GM19328 (cell line): ENCODE measurements at regions not wholly inside any gene's neighbourhood (a gene's known extent, or its start where the extent isn't known, plus 50 kb on each side); places are given as distances from the start of the nearest gene placed in this dataset.

Experiments used
- ATAC-seq: cut with Tn5 transposase; IDR thresholded peaks from one replicate; pipeline ENCODE4 v1.9.1; 2021; ENCODE audit warnings: mild to moderate bottlenecking, moderate library complexity; ENCODE audit not compliant: unreplicated experiment

- ATAC-seq = no peak
Observed at GRCh38 chr2:220981926-220982325, 590.2 kb downstream of the EPHA4 start.

GRCh38 chr2:220985561-220985960 is 586.5 kb downstream of the EPHA4 start:
- ATAC-seq = no peak

- ATAC-seq = no peak
Observed at GRCh38 chr2:220987839-220988238, 584.3 kb downstream of the EPHA4 start.

- no peak for ATAC-seq
Observed at GRCh38 chr2:220991972-220992371, 580.1 kb downstream of the EPHA4 start.

GRCh38 chr2:220994846-220995245 is 577.3 kb downstream of the EPHA4 start:
- ATAC-seq = no peak

- ATAC-seq = no peak
Observed at GRCh38 chr2:220995581-220995980, 576.5 kb downstream of the EPHA4 start.

- no peak for ATAC-seq
Observed at GRCh38 chr2:220998156-220998555, 573.9 kb downstream of the EPHA4 start.

- no peak for ATAC-seq
Observed at GRCh38 chr2:220999356-220999755, 572.7 kb downstream of the EPHA4 start.

- ATAC-seq = no peak
Observed at GRCh38 chr2:221001381-221001801, 570.7 kb downstream of the EPHA4 start.

- no peak for ATAC-seq
Observed at GRCh38 chr2:221002101-221002685, 569.9 kb downstream of the EPHA4 start.

- ATAC-seq = no peak
Observed at GRCh38 chr2:221005338-221005737, 566.8 kb downstream of the EPHA4 start.

GRCh38 chr2:221006084-221006483 is 566.0 kb downstream of the EPHA4 start:
- ATAC-seq = no peak

GRCh38 chr2:221016551-221016950 is 555.6 kb downstream of the EPHA4 start:
- no peak for ATAC-seq

GRCh38 chr2:221018262-221018661 is 553.8 kb downstream of the EPHA4 start:
- ATAC-seq = no peak

GRCh38 chr2:221019668-221020067 is 552.4 kb downstream of the EPHA4 start:
- no peak for ATAC-seq

GRCh38 chr2:221022554-221022953 is 549.5 kb downstream of the EPHA4 start:
- ATAC-seq = no peak

GRCh38 chr2:221025398-221025797 is 546.7 kb downstream of the EPHA4 start:
- no peak for ATAC-seq

- ATAC-seq = no peak
Observed at GRCh38 chr2:221034026-221034701, 537.9 kb downstream of the EPHA4 start.

- ATAC-seq = no peak
Observed at GRCh38 chr2:221034973-221035372, 537.1 kb downstream of the EPHA4 start.

GRCh38 chr2:221042926-221043325 is 529.2 kb downstream of the EPHA4 start:
- ATAC-seq = no peak

GRCh38 chr2:221044781-221045180 is 527.3 kb downstream of the EPHA4 start:
- no peak for ATAC-seq

GRCh38 chr2:221050020-221050795 is 521.9 kb downstream of the EPHA4 start:
- ATAC-seq = no peak
